ENCODE measurements at regions not wholly inside any gene's neighbourhood (a gene's known extent, or its start where the extent isn't known, plus 50 kb on each side); places are given as distances from the start of the nearest gene placed in this dataset.
A peak's percentile ranks its signal among the peaks of the same experiment; 100 is the strongest.
"Not testable (repeated sequence)": the region's sequence is repeated elsewhere in the genome, so short reads cannot be mapped to it uniquely, and the experiment has no call there.

DNA sequence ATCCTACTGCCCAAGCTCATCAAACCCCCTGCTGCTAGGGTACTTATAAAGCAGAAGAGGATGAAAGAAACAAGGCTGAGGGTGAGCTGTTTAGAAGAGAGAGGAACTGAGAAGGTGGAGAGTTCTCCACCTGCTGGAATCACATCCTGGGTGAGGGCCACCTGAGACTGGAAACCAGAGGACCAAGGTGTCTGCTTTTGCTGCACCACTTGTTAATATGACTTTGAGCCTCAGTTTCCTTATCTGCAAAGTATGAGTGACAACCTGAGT is 203.2 kb upstream of the SSTR1 start:
- Histone ChIP-seq H3K36me3 (ENCODE audit: insufficient read depth, low read length) (no peaks in the 10 kb centered on the region; the same call in 1 of the 2 replicates), H3K4me3 (ENCODE audit: low read depth, low read length, poor library complexity, severe bottlenecking) (no peak overlapping the region), H3K79me2 (ENCODE audit: insufficient read depth, low read depth, low read length) (no peaks in the 10 kb centered on the region), H3K4me2 (ENCODE audit: low read length) (peak overlapping the region; percentile 40), H3K27ac (ENCODE audit: low read depth, low read length, poor library complexity, severe bottlenecking) (peak overlapping the region; percentile 46), H3K9me2 (ENCODE audit: insufficient read depth, low read length) (no peaks in the 10 kb centered on the region), H2AFZ (ENCODE audit: low read length) (peak overlapping the region; percentile 31; the same call in 1 of the 2 replicates), H4K20me1 (ENCODE audit: insufficient read depth, low read length) (no peaks in the 10 kb centered on the region), H3K4me1 (ENCODE audit: insufficient read depth, low read length, poor library complexity, severe bottlenecking) (peaks cover 21% of the 10 kb centered on the region), H3K9me3 (ENCODE audit: low read length) (0 out of 2 replicates have a peak, but pooled peaks cover under 1% of the 10 kb centered on the region)
- TF ChIP-seq, protein P1, sequence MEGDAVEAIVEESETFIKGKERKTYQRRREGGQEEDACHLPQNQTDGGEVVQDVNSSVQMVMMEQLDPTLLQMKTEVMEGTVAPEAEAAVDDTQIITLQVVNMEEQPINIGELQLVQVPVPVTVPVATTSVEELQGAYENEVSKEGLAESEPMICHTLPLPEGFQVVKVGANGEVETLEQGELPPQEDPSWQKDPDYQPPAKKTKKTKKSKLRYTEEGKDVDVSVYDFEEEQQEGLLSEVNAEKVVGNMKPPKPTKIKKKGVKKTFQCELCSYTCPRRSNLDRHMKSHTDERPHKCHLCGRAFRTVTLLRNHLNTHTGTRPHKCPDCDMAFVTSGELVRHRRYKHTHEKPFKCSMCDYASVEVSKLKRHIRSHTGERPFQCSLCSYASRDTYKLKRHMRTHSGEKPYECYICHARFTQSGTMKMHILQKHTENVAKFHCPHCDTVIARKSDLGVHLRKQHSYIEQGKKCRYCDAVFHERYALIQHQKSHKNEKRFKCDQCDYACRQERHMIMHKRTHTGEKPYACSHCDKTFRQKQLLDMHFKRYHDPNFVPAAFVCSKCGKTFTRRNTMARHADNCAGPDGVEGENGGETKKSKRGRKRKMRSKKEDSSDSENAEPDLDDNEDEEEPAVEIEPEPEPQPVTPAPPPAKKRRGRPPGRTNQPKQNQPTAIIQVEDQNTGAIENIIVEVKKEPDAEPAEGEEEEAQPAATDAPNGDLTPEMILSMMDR (conservative IDR thresholded peaks at IDR 0.05; ENCODE audit: low read length), result no peak
- no peak for TF ChIP-seq EZH2phosphoT487 (IDR thresholded peaks at IDR 0.05; ENCODE audit: borderline replicate concordance, low read depth, low read length)
- no TSS peak for BruUV-seq (replicated peaks)
- CTCF ChIA-PET (ENCODE audit: unreplicated experiment), result no interaction called here
- peak; percentile 51 for DNase-seq (ENCODE audit: low spot score)
- intact Hi-C loops (cut with micrococcal nuclease; ENCODE audit: unreplicated experiment), result no loop called here
- POLR2A ChIA-PET, result interaction anchor here (0.9 to 1.6 kb wide), 2 partner anchors 9 to 134 kb away, joined by 4 to 5 read pairs; no protein-coding TSS in a partner anchor

DNA sequence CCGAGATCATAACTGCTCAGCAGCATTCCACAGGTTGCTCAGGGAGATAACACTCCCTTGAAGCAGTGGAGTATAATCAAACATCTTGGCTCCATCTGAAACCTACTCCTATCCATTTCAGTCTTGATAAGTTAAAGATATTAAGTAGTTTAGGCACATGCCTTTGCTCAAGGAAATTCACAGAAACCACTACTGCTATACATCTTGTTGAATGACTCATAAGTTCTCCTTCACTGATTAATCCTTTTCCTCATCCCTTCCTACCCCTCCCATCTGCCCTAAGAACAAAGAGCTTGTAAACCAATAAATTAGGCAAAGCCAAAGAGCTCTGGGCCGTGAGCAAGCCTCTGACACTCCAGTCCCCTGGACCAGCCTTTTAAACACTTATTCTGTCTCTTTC is 196.5 kb upstream of the SSTR1 start:
- H3K9me2 ChIP-seq (ENCODE audit: insufficient read depth, low read length); H3K4me3 ChIP-seq (ENCODE audit: low read depth, low read length, poor library complexity, severe bottlenecking); POLR2A ChIA-PET; H3K4me1 ChIP-seq (ENCODE audit: insufficient read depth, low read length, poor library complexity, severe bottlenecking); intact Hi-C loops (cut with micrococcal nuclease; ENCODE audit: unreplicated experiment); CTCF ChIA-PET (ENCODE audit: unreplicated experiment); H3K79me2 ChIP-seq (ENCODE audit: insufficient read depth, low read depth, low read length); BruUV-seq (replicated peaks); H3K4me2 ChIP-seq (ENCODE audit: low read length); H3K27ac ChIP-seq (ENCODE audit: low read depth, low read length, poor library complexity, severe bottlenecking); H4K20me1 ChIP-seq (ENCODE audit: insufficient read depth, low read length); H3K36me3 ChIP-seq (ENCODE audit: insufficient read depth, low read length); H2AFZ ChIP-seq (ENCODE audit: low read length); DNase-seq (ENCODE audit: low spot score): not testable (repeated sequence)
- H3K9me3 ChIP-seq (ENCODE audit: low read length), result peaks cover 43% of the 10 kb centered on the region

- H3K27ac ChIP-seq (ENCODE audit: low read depth, low read length, poor library complexity, severe bottlenecking), result no peak overlapping the region
- TF ChIP-seq, protein P1 (conservative IDR thresholded peaks at IDR 0.05; ENCODE audit: low read length), result no peak
- TF ChIP-seq EZH2phosphoT487 (IDR thresholded peaks at IDR 0.05; ENCODE audit: borderline replicate concordance, low read depth, low read length), result no peak
- H3K79me2 ChIP-seq (ENCODE audit: insufficient read depth, low read depth, low read length), result no peaks in the 10 kb centered on the region
- no peak overlapping the region for H2AFZ ChIP-seq (ENCODE audit: low read length)
- DNase-seq (ENCODE audit: low spot score), result peak; percentile 45
- H3K4me3 ChIP-seq (ENCODE audit: low read depth, low read length, poor library complexity, severe bottlenecking), result no peak overlapping the region
- intact Hi-C loops (cut with micrococcal nuclease; ENCODE audit: unreplicated experiment), result no loop called here
- no peak overlapping the region for H3K4me2 ChIP-seq (ENCODE audit: low read length)
- H3K4me1 ChIP-seq (ENCODE audit: insufficient read depth, low read length, poor library complexity, severe bottlenecking), result no peaks in the 10 kb centered on the region
- ChIA-PET POLR2A (no interaction called here), CTCF (ENCODE audit: unreplicated experiment) (no interaction called here)
- no TSS peak for BruUV-seq (replicated peaks)
- H3K9me3 ChIP-seq (ENCODE audit: low read length), result peaks cover 43% of the 10 kb centered on the region
- no peaks in the 10 kb centered on the region for H4K20me1 ChIP-seq (ENCODE audit: insufficient read depth, low read length)
- H3K9me2 ChIP-seq (ENCODE audit: insufficient read depth, low read length), result no peaks in the 10 kb centered on the region
- H3K36me3 ChIP-seq (ENCODE audit: insufficient read depth, low read length), result peaks cover 8% of the 10 kb centered on the region
Measured at GRCh38 chr14:38012056-38012455, 195.6 kb upstream of the SSTR1 start.
